Right atrium auricular region (tissue), 2 donors: ENCODE measurements at regions not wholly inside any gene's neighbourhood (a gene's known extent, or its start where the extent isn't known, plus 50 kb on each side); places are given as distances from the start of the nearest gene placed in this dataset.

ENCODE experiments used
- DNase-seq: peaks from one replicate; pipeline ENCODE4 v3.0.0-alpha.2; 2019; ENCODE audit warnings: low spot score
- H3K27ac ChIP-seq, 2 donors: fragments of 200-600 bp; sonication (generic); 1 replicate in 1 of 2; 2 replicates in 1 of 2; pipeline ENCODE4 v1.5.1; 2016 to 2019
- H3K27me3 ChIP-seq, 2 donors: fragments of 200-600 bp; sonication (generic); one replicate each; pipeline versions ENCODE4 v1.5.1 to v1.6.0; 2017 to 2019
- H3K36me3 ChIP-seq: fragments of 200-600 bp; sonication (generic); one replicate; pipeline ENCODE4 v1.5.1; 2016
- H3K4me1 ChIP-seq, 2 donors: fragments of 200-600 bp; sonication (generic); one replicate each; pipeline versions ENCODE4 v1.5.1 to v1.6.0; 2017 to 2019
- H3K4me3 ChIP-seq, 2 donors: fragments of 200-600 bp; sonication (generic); 1 replicate in 1 of 2; 2 replicates in 1 of 2; pipeline ENCODE4 v1.5.1; 2017 to 2019; ENCODE audit warnings: mild to moderate bottlenecking in 1 of 2, moderate library complexity in 1 of 2
- H3K9me3 ChIP-seq, 2 donors: fragments of 200-600 bp; sonication (generic); one replicate each; pipeline ENCODE4 v1.5.1; 2019
- CTCF ChIP-seq, 2 donors: fragments of 200-600 bp; sonication (generic); IDR thresholded peaks; one replicate each; pipeline ENCODE4 v1.5.1; 2019; ENCODE audit warnings: antibody characterized with exemption in 2 of 2

GRCh38 chr4:183841001-183841400 lies 64.1 kb upstream of the STOX2 start:
- H3K4me3 ChIP-seq, result no peak overlapping the region
- H3K4me1 ChIP-seq, result peaks cover 0 to 23% of the 10 kb centered on the region in 2 donors
- no peak for TF ChIP-seq CTCF (IDR thresholded peaks at IDR 0.05)
- H3K9me3 ChIP-seq, result no peaks in the 10 kb centered on the region
- no peak overlapping the region for H3K27ac ChIP-seq
- H3K27me3 ChIP-seq, result no peaks in the 10 kb centered on the region
- no peaks in the 10 kb centered on the region for H3K36me3 ChIP-seq
- no peak for DNase-seq

- TF ChIP-seq CTCF (IDR thresholded peaks at IDR 0.05), result no peak
These were observed 63.0 kb upstream of the STOX2 start for GRCh38 chr4:183842129-183842528.

GRCh38 chr4:183843248-183843671 lies 61.8 kb upstream of the STOX2 start:
- no peak for DNase-seq
- Histone ChIP-seq H3K9me3 (peaks cover 0 to 12% of the 10 kb centered on the region in 2 donors), H3K4me3 (no peak overlapping the region), H3K36me3 (no peaks in the 10 kb centered on the region), H3K27me3 (no peaks in the 10 kb centered on the region), H3K27ac (peak overlapping the region; percentile 11 to 13), H3K4me1 (peaks cover 0 to 20% of the 10 kb centered on the region in 2 donors)
- TF ChIP-seq CTCF (IDR thresholded peaks at IDR 0.05), result no peak

More at GRCh38 chr4:183842129-183842528, 63.0 kb upstream of the STOX2 start:
- H3K27ac ChIP-seq, result peak overlapping the region in 1 of 2 donors; percentile 5
- DNase-seq, result no peak
- H3K4me3 ChIP-seq, result no peak overlapping the region
- H3K27me3 ChIP-seq, result no peaks in the 10 kb centered on the region
- H3K36me3 ChIP-seq, result no peaks in the 10 kb centered on the region
- peaks cover 0 to 20% of the 10 kb centered on the region in 2 donors for H3K4me1 ChIP-seq
- peaks cover 0 to 9% of the 10 kb centered on the region in 2 donors for H3K9me3 ChIP-seq

- TF ChIP-seq CTCF (IDR thresholded peaks at IDR 0.05), result no peak
- Histone ChIP-seq H3K4me3 (no peak overlapping the region), H3K4me1 (peaks cover 0 to 18% of the 10 kb centered on the region in 2 donors), H3K36me3 (no peaks in the 10 kb centered on the region), H3K27ac (no peak overlapping the region), H3K9me3 (peaks cover 0 to 12% of the 10 kb centered on the region in 2 donors), H3K27me3 (no peaks in the 10 kb centered on the region)
- DNase-seq, result no peak
These were observed 58.2 kb upstream of the STOX2 start for GRCh38 chr4:183846951-183847350.

- no peaks in the 10 kb centered on the region for H3K36me3 ChIP-seq
- H3K27ac ChIP-seq, result no peak overlapping the region
- no peaks in the 10 kb centered on the region for H3K27me3 ChIP-seq
- no peak overlapping the region for H3K4me3 ChIP-seq
- no peak for DNase-seq
- peaks cover 0 to 8% of the 10 kb centered on the region in 2 donors for H3K4me1 ChIP-seq
- no peak for TF ChIP-seq CTCF (IDR thresholded peaks at IDR 0.05)
- H3K9me3 ChIP-seq, result peaks cover 0 to 12% of the 10 kb centered on the region in 2 donors
These were observed 56.3 kb upstream of the STOX2 start for GRCh38 chr4:183848805-183849204.

- H3K4me1 ChIP-seq, result peaks cover 0 to 8% of the 10 kb centered on the region in 2 donors
- H3K27me3 ChIP-seq, result no peaks in the 10 kb centered on the region
- no peaks in the 10 kb centered on the region for H3K36me3 ChIP-seq
- no peak overlapping the region for H3K4me3 ChIP-seq
- no peaks in the 10 kb centered on the region for H3K9me3 ChIP-seq
- no peak for DNase-seq
- no peak overlapping the region for H3K27ac ChIP-seq
- no peak for TF ChIP-seq CTCF (IDR thresholded peaks at IDR 0.05)
These were observed 52.1 kb upstream of the STOX2 start for GRCh38 chr4:183852910-183853547.
